ENCODE measurements at regions not wholly inside any gene's neighbourhood (a gene's known extent, or its start where the extent isn't known, plus 50 kb on each side); places are given as distances from the start of the nearest gene placed in this dataset.
A peak's percentile ranks its signal among the peaks of the same experiment; 100 is the strongest.

DNA sequence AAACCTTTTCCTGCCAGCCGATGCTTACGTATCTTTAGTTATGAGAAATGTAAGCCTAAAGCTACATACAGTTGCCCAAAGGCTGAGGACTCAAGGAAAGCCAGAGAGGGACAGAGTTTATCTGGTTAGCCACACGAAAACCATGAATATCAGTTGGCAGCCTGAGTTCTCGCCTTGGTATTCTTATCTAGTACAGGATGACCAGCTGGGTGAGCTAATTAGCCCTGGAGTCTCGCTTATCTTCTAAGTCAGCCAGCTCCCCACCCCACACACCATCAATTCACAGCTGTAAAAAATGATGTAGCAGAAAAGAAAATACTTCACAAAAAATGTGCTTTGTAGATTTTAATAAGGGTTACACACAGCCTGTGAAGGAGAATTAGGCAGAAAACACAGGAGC is 617.5 kb upstream of the SOX11 start:
- Mint-ChIP-seq H3K27me3 (ENCODE audit: low read depth) (no peaks in the 10 kb centered on the region), H3K4me3 (no peak overlapping the region), H3K27ac (ENCODE audit: unreplicated experiment) (no peak overlapping the region), H3K36me3 (ENCODE audit: low read depth) (no peaks in the 10 kb centered on the region), H3K4me1 (peaks cover 36% of the 10 kb centered on the region), H3K9me3 (peaks cover 3% of the 10 kb centered on the region)
- TF ChIP-seq, protein P1, sequence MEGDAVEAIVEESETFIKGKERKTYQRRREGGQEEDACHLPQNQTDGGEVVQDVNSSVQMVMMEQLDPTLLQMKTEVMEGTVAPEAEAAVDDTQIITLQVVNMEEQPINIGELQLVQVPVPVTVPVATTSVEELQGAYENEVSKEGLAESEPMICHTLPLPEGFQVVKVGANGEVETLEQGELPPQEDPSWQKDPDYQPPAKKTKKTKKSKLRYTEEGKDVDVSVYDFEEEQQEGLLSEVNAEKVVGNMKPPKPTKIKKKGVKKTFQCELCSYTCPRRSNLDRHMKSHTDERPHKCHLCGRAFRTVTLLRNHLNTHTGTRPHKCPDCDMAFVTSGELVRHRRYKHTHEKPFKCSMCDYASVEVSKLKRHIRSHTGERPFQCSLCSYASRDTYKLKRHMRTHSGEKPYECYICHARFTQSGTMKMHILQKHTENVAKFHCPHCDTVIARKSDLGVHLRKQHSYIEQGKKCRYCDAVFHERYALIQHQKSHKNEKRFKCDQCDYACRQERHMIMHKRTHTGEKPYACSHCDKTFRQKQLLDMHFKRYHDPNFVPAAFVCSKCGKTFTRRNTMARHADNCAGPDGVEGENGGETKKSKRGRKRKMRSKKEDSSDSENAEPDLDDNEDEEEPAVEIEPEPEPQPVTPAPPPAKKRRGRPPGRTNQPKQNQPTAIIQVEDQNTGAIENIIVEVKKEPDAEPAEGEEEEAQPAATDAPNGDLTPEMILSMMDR (conservative IDR thresholded peaks at IDR 0.05) = no peak
- DNase-seq (ENCODE audit: low read depth, low spot score) = no peak

DNA sequence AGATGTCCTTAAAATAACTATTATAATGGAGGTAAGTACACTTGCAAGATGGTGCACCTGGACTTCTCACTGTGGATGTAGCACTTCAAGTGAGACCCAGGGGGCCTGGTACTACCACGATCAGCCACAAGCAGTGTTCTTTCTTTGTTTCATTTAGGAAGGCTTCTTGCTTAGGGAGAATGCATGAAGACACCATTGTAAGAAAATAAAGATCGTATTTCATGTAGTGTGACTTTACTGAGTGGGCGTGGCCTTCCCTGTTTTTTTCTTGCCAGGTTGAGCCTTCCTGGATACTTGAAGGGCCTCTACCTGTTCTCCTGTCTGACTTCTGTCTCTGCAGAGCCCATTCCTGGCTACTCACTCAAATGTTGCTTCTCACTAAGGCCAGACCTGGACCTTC is 615.6 kb upstream of the SOX11 start:
- no peaks in the 10 kb centered on the region for H3K27me3 Mint-ChIP-seq (ENCODE audit: low read depth)
- H3K4me1 Mint-ChIP-seq = peaks cover 43% of the 10 kb centered on the region
- peaks cover 4% of the 10 kb centered on the region for H3K9me3 Mint-ChIP-seq
- TF ChIP-seq, protein P1 (conservative IDR thresholded peaks at IDR 0.05) = no peak
- no peaks in the 10 kb centered on the region for H3K36me3 Mint-ChIP-seq (ENCODE audit: low read depth)
- H3K4me3 Mint-ChIP-seq = no peak overlapping the region
- H3K27ac Mint-ChIP-seq (ENCODE audit: unreplicated experiment) = no peak overlapping the region
- DNase-seq (ENCODE audit: low read depth, low spot score) = no peak

DNA sequence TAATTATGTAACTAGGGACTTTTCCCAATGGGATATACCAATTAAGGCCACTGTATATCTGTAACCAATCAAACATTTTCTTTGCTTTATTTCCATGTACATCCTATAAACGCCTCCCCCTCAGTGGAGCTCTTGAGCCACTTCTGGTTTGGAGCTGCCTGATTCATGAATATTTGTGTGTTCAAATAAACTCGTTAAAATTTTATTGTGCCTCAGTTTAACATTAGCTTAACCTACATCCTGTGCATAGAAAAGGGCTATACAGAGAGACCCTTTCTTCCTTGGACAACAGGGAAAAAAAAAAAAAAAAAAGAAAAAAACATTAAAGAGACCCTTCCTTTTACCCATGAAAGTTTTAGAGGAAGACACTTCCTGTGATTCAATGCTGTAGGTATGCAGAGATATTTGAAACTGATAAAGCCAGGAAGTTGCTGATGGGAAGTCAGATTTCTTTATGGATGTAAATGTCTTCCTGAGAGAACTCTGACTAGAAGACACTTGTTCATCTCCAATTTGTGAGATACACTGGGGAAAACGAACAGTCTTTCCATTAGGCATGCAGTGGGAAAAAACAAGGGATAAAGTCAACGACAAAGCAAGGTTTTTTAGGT is 614.6 kb upstream of the SOX11 start:
- no peak overlapping the region for H3K27ac Mint-ChIP-seq (ENCODE audit: unreplicated experiment)
- no peaks in the 10 kb centered on the region for H3K27me3 Mint-ChIP-seq (ENCODE audit: low read depth)
- H3K36me3 Mint-ChIP-seq (ENCODE audit: low read depth) = no peaks in the 10 kb centered on the region
- no peak for DNase-seq (ENCODE audit: low read depth, low spot score)
- peaks cover 4% of the 10 kb centered on the region for H3K9me3 Mint-ChIP-seq
- H3K4me1 Mint-ChIP-seq = peaks cover 47% of the 10 kb centered on the region
- H3K4me3 Mint-ChIP-seq = peak overlapping the region; percentile 4
- TF ChIP-seq, protein P1 (conservative IDR thresholded peaks at IDR 0.05) = peak; percentile 19

- H3K9me3 Mint-ChIP-seq = peaks cover 4% of the 10 kb centered on the region
- TF ChIP-seq, protein P1 (conservative IDR thresholded peaks at IDR 0.05) = no peak
- no peak overlapping the region for H3K27ac Mint-ChIP-seq (ENCODE audit: unreplicated experiment)
- no peak for DNase-seq (ENCODE audit: low read depth, low spot score)
- no peak overlapping the region for H3K4me3 Mint-ChIP-seq
- peaks cover 29% of the 10 kb centered on the region for H3K4me1 Mint-ChIP-seq
- no peaks in the 10 kb centered on the region for H3K36me3 Mint-ChIP-seq (ENCODE audit: low read depth)
- H3K27me3 Mint-ChIP-seq (ENCODE audit: low read depth) = no peaks in the 10 kb centered on the region
These were observed 608.8 kb upstream of the SOX11 start for GRCh38 chr2:5083402-5083801.

GRCh38 chr2:5089409-5089808 is 602.8 kb upstream of the SOX11 start:
- no peak for DNase-seq (ENCODE audit: low read depth, low spot score)
- no peak overlapping the region for H3K4me3 Mint-ChIP-seq
- H3K27ac Mint-ChIP-seq (ENCODE audit: unreplicated experiment) = no peak overlapping the region
- H3K36me3 Mint-ChIP-seq (ENCODE audit: low read depth) = no peaks in the 10 kb centered on the region
- no peaks in the 10 kb centered on the region for H3K9me3 Mint-ChIP-seq
- TF ChIP-seq, protein P1 (conservative IDR thresholded peaks at IDR 0.05) = no peak
- H3K27me3 Mint-ChIP-seq (ENCODE audit: low read depth) = no peaks in the 10 kb centered on the region
- H3K4me1 Mint-ChIP-seq = peaks cover 12% of the 10 kb centered on the region

All from neural crest cell (in vitro differentiated cells).